ENCODE measurements at regions not wholly inside any gene's neighbourhood (a gene's known extent, or its start where the extent isn't known, plus 50 kb on each side); places are given as distances from the start of the nearest gene placed in this dataset.

DNA sequence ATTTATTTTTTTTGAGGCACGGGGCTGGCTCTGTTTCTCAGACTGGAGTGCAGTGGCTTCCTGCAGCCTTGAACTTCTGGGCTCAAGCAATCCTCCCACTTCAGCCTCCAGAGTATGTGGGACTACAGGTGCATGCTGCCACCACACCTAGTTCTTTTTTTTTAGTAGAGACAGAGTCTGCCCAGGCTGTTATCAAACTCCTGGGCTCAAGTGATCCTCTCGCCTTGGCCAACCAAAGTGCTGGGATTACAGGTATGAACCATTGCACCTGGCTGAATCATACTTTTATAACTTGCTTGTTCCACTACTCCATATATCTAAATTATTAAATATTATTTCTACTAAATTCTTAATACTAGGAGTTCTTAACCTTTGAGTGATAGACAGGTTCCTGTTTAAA, 111.6 kb downstream of the BTG1 start:
- Mint-ChIP-seq H3K4me1 (peaks cover 46% of the 10 kb centered on the region), H3K9me3 (no peaks in the 10 kb centered on the region), H3K27me3 (ENCODE audit: low read depth) (no peaks in the 10 kb centered on the region), H3K4me3 (no peak overlapping the region), H3K36me3 (ENCODE audit: low read depth) (no peaks in the 10 kb centered on the region), H3K27ac (ENCODE audit: unreplicated experiment) (no peak overlapping the region)
- no peak for DNase-seq (ENCODE audit: low read depth, low spot score)
- no peak for TF ChIP-seq CTCF (conservative IDR thresholded peaks at IDR 0.05)

DNA sequence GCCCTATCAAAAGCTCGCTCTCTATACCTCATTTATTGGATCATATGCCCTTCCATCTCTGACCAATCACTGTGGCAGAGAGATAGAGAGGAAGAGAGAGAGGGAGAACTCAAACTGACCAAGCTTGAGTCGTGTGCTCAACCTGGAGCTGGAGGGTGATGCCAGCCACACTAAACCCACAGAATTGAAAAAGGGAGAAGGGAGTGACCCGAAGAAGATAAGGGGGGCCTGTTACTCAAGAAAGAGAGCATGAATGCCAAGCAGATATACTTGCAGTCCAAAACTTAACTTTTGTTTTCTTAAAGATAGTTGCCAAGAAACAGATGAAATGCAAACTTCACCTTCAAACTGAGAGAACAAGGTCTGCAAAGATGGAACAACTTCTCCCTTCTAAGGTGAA, 112.7 kb downstream of the BTG1 start:
- no peaks in the 10 kb centered on the region for H3K9me3 Mint-ChIP-seq
- no peak overlapping the region for H3K4me3 Mint-ChIP-seq
- DNase-seq (ENCODE audit: low read depth, low spot score): no peak
- peaks cover 35% of the 10 kb centered on the region for H3K4me1 Mint-ChIP-seq
- no peaks in the 10 kb centered on the region for H3K27me3 Mint-ChIP-seq (ENCODE audit: low read depth)
- H3K36me3 Mint-ChIP-seq (ENCODE audit: low read depth): no peaks in the 10 kb centered on the region
- no peak for TF ChIP-seq CTCF (conservative IDR thresholded peaks at IDR 0.05)
- no peak overlapping the region for H3K27ac Mint-ChIP-seq (ENCODE audit: unreplicated experiment)

DNA sequence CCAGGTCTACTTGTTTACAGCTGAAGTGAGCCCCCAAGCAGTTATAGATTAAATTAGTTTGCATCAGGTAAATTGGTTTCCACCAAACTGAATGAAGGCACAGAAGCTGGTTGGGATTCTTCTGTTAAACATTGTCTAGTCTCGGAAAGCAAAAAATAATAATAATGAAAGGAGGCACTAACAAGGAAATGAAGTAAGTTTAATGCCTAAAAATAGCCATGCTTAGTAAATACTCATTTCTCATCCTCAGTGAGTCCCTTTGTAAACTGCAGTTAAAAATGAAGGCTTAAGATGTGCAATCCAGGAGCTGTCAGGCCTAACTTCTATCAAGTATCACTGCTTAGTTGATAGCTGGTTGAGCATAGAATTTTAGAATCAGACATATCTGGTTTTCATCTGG, 113.5 kb downstream of the BTG1 start:
- H3K4me3 Mint-ChIP-seq: no peak overlapping the region
- H3K4me1 Mint-ChIP-seq: peaks cover 28% of the 10 kb centered on the region
- no peaks in the 10 kb centered on the region for H3K9me3 Mint-ChIP-seq
- TF ChIP-seq CTCF (conservative IDR thresholded peaks at IDR 0.05): no peak
- H3K27me3 Mint-ChIP-seq (ENCODE audit: low read depth): no peaks in the 10 kb centered on the region
- no peak for DNase-seq (ENCODE audit: low read depth, low spot score)
- H3K36me3 Mint-ChIP-seq (ENCODE audit: low read depth): no peaks in the 10 kb centered on the region
- H3K27ac Mint-ChIP-seq (ENCODE audit: unreplicated experiment): no peak overlapping the region

GRCh38 chr12:92030618-92031017, 115.0 kb downstream of the BTG1 start:
- no peaks in the 10 kb centered on the region for H3K9me3 Mint-ChIP-seq
- H3K4me1 Mint-ChIP-seq: peaks cover 18% of the 10 kb centered on the region
- TF ChIP-seq CTCF (conservative IDR thresholded peaks at IDR 0.05): no peak
- H3K27me3 Mint-ChIP-seq (ENCODE audit: low read depth): no peaks in the 10 kb centered on the region
- no peak for DNase-seq (ENCODE audit: low read depth, low spot score)
- H3K27ac Mint-ChIP-seq (ENCODE audit: unreplicated experiment): no peak overlapping the region
- H3K4me3 Mint-ChIP-seq: no peak overlapping the region
- H3K36me3 Mint-ChIP-seq (ENCODE audit: low read depth): no peaks in the 10 kb centered on the region

- peaks cover 12% of the 10 kb centered on the region for H3K4me1 Mint-ChIP-seq
- H3K36me3 Mint-ChIP-seq (ENCODE audit: low read depth): no peaks in the 10 kb centered on the region
- DNase-seq (ENCODE audit: low read depth, low spot score): no peak
- no peak overlapping the region for H3K4me3 Mint-ChIP-seq
- no peaks in the 10 kb centered on the region for H3K9me3 Mint-ChIP-seq
- no peaks in the 10 kb centered on the region for H3K27me3 Mint-ChIP-seq (ENCODE audit: low read depth)
- H3K27ac Mint-ChIP-seq (ENCODE audit: unreplicated experiment): no peak overlapping the region
- TF ChIP-seq CTCF (conservative IDR thresholded peaks at IDR 0.05): no peak
These were observed 115.6 kb downstream of the BTG1 start for GRCh38 chr12:92029902-92030586.
